Heart right ventricle (tissue), 16 donors: ENCODE measurements at regions not wholly inside any gene's neighbourhood (a gene's known extent, or its start where the extent isn't known, plus 50 kb on each side); places are given as distances from the start of the nearest gene placed in this dataset.

Source experiments
- ATAC-seq, 8 donors: fragments of 200-7000 bp; cut with Tn5 transposase; one replicate each; pipeline ENCODE4 v1.9.1; 2020; ENCODE audit warnings: mild to moderate bottlenecking in 8 of 8, moderate library complexity in 8 of 8, moderate number of reproducible peaks in 1 of 8
- DNase-seq, 2 donors: peaks; one replicate each; pipeline ENCODE4 v3.0.0-alpha.2; 2020
- H3K27ac ChIP-seq, 10 donors: fragments of 200-600 bp; sonication (generic) in 2 of 10; one replicate each; pipeline versions ENCODE4 v1.5.0 to v1.8.0; 2020 to 2022; ENCODE audit warnings: mild to moderate bottlenecking in 3 of 10
- H3K27me3 ChIP-seq, 7 donors: fragments of 200-600 bp; one replicate each; pipeline ENCODE4 v1.8.0; 2021 to 2022; ENCODE audit warnings: mild to moderate bottlenecking in 2 of 7
- H3K36me3 ChIP-seq, 9 donors: fragments of 200-600 bp; sonication (generic) in 1 of 9; one replicate each; pipeline versions ENCODE4 v1.5.0 to v1.8.0; 2020 to 2022; ENCODE audit warnings: mild to moderate bottlenecking in 2 of 9
- H3K4me1 ChIP-seq, 9 donors: fragments of 200-600 bp; sonication (generic) in 1 of 9; one replicate each; pipeline versions ENCODE4 v1.5.0 to v1.8.0; 2020 to 2022; ENCODE audit warnings: mild to moderate bottlenecking in 4 of 9
- H3K4me3 ChIP-seq, 10 donors: fragments of 200-600 bp; sonication (generic) in 2 of 10; one replicate each; pipeline versions ENCODE4 v1.5.0 to v1.8.0; 2020 to 2022; ENCODE audit warnings: mild to moderate bottlenecking in 7 of 10, moderate library complexity in 2 of 10
- H3K9me3 ChIP-seq, 11 donors: fragments of 200-600 bp in 10 of 11; sonication (generic) in 2 of 11; one replicate each; pipeline versions ENCODE4 v1.5.0 to v1.8.0; 2013 to 2022; ENCODE audit warnings: mild to moderate bottlenecking in 2 of 11, control low read depth in 1 of 11, moderate library complexity in 1 of 11
- WGBS, 2 donors: extraction: QIAGEN DNeasy Blood & Tissue Kit; methylation state at CpG; one replicate each; pipeline ENCODE4 v1.1.7; 2013; ENCODE audit warnings: inconsistent platforms in 1 of 2; 5-methylcytosine and 5-hydroxymethylcytosine counted together
- intact Hi-C, 10 donors: fragments of 100-400 bp; cut with DNase I; formaldehyde crosslinking; loops; one replicate each; pipeline versions ENCODE4 v1.11.1 to v1.14.2; 2022
- TF ChIP-seq, protein P1 (sequence below), 9 donors: fragments of 200-600 bp; sonication (generic) in 2 of 9; IDR thresholded peaks; one replicate each; pipeline versions ENCODE4 v1.5.0 to v1.8.0; 2021 to 2022; ENCODE audit warnings: antibody characterized with exemption in 9 of 9, mild to moderate bottlenecking in 5 of 9, moderate library complexity in 1 of 9
- donor health status: Arrhythmogenic right ventricular cardiomyopathy.
- donor health status: ischemic (EF 13 %, LVEDD 7.1; RV severe dilation, severe dysfunction).
- donor health status: healthy with polysubstance abuse.
- donor health status: DM: no; HTN: yes; CAD: no.
- donor health status: DM: no; HTN: no; CAD: no.
- donor health status: ischemic (EF 25% LVEDD 6.9; RV normal size, moderate dysfunction).
- donor health status: ischemic (EF 25% LVEDD 5.7; RV mildly dilated, moderate dysfunction).
- donor health status: healthy.
- donor health status: DM: yes; HTN: yes; CAD: no.
- donor health status: Ischemic cardiomyopathy.
- donor health status: ischemic (EF 35%, LVEDD 5.7; RV mildly dilated, moderate dysfunction).
- donor health status: nonischemic (EF 11% LVEDD 7.7; RV severe dilation, severe dysfunction).
- donor health status: DM: yes; HTN: yes; CAD: no.
- donor health status: PGD.
- donor health status: ischemic (EF 29% LVEDD 5.4; RV normal size, mild dysfunction).
- donor health status: nonischemic (EF 23%, LVEDD 6.1; RV moderate dilation, normal function).

DNA sequence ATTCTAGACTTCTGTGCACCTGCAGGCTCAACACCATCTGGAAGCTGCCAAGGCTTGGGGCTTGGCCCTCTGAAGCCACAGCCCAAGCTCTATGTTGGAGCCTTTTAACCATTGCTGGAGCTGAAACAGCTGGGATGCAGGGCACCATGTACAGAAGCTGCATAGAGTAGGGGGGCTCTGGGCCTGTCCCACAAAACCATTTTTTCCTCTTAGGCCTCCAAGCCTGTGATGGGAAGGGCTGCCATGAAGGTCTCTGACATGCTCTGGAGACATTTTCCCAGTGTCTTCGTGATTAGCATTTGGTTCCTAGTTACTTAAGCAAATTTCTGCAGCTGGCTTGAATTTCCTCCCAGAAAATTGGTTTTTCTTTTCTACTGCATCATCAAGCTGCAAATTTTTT is 999.3 kb upstream of the GRIA3 start:
- intact Hi-C loops, result no loop called here
- no peak overlapping the region for H3K4me3 ChIP-seq
- no peaks in the 10 kb centered on the region for H3K4me1 ChIP-seq
- H3K9me3 ChIP-seq, result peaks cover 0 to 13% (median 0%) of the 10 kb centered on the region in 11 donors
- H3K36me3 ChIP-seq, result no peaks in the 10 kb centered on the region
- no peak for ATAC-seq
- WGBS, 2 donors, result 40 to 60% methylated on average over 1 of the region's 1 CpG
- TF ChIP-seq, protein P1, sequence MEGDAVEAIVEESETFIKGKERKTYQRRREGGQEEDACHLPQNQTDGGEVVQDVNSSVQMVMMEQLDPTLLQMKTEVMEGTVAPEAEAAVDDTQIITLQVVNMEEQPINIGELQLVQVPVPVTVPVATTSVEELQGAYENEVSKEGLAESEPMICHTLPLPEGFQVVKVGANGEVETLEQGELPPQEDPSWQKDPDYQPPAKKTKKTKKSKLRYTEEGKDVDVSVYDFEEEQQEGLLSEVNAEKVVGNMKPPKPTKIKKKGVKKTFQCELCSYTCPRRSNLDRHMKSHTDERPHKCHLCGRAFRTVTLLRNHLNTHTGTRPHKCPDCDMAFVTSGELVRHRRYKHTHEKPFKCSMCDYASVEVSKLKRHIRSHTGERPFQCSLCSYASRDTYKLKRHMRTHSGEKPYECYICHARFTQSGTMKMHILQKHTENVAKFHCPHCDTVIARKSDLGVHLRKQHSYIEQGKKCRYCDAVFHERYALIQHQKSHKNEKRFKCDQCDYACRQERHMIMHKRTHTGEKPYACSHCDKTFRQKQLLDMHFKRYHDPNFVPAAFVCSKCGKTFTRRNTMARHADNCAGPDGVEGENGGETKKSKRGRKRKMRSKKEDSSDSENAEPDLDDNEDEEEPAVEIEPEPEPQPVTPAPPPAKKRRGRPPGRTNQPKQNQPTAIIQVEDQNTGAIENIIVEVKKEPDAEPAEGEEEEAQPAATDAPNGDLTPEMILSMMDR (IDR thresholded peaks at IDR 0.05), result no peak
- no peak overlapping the region for H3K27ac ChIP-seq
- DNase-seq, result no peak
- no peaks in the 10 kb centered on the region for H3K27me3 ChIP-seq

DNA sequence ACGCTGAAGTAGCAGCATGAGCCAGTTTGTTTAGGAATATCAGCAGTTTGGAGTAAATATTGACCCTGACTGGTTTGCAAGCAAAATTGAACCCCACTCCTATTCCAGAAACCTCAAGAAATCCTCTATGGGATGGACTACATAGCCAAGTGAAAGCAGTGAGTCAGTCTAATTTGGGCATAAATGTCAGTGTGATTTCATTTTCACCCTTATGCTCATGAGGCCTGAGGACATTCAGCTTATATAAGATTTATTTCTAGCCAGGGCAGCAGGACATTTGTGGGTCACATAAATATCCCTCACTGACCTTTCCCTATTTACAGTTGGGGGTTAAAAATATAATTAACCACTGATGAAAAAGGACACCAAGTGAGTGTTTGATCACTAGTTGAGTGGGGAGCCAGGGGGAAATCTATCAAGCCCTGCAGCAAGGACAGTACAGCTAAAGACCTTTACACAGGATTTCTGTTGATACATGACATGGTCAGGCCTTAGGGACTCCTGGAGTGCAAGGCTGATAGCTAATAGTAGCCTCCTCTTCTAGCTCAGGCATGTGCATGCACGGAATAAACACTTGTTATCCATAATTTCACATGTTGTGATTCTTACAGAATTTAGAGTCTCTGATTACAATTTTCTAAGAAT is 996.9 kb upstream of the GRIA3 start:
- Histone ChIP-seq H3K4me1 (no peaks in the 10 kb centered on the region), H3K27me3 (no peaks in the 10 kb centered on the region), H3K36me3 (no peaks in the 10 kb centered on the region), H3K9me3 (peaks cover 0 to 13% (median 0%) of the 10 kb centered on the region in 11 donors), H3K27ac (peak overlapping the region in 1 of 10 donors; percentile 22), H3K4me3 (no peak overlapping the region)
- WGBS, 2 donors, result 57 to 62% methylated on average over 2 of the region's 2 CpGs
- TF ChIP-seq, protein P1 (IDR thresholded peaks at IDR 0.05), result no peak
- ATAC-seq (peak in 4 of 8 donors; percentile 44 to 67 (median 64)), DNase-seq (no peak)
- intact Hi-C loops, result no loop called here

DNA sequence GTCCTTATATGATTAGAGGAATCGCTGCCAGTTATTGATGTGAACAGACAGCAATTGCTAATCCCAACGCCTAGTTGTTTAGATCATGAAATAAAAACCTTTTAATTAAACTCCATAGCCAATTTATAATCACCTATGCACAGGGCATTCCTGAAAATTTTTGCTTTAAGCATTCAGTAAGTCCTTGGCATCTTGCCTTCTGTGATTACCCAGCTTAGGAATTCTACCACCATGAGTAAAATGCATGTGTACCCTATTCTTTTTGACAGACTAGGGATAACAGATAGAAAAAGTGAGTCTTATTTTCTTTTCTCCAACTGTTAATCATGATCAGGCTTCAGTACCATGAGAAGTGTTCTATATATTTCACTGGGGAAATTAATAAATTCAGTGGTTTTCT is 995.3 kb upstream of the GRIA3 start:
- H3K4me3 ChIP-seq, result no peak overlapping the region
- H3K27me3 ChIP-seq, result no peaks in the 10 kb centered on the region
- no peaks in the 10 kb centered on the region for H3K4me1 ChIP-seq
- 81 to 82% methylated on average over 2 of the region's 2 CpGs for WGBS, 2 donors
- TF ChIP-seq, protein P1 (IDR thresholded peaks at IDR 0.05), result no peak
- ATAC-seq (no peak), DNase-seq (no peak)
- no peaks in the 10 kb centered on the region for H3K36me3 ChIP-seq
- intact Hi-C loops, result no loop called here
- H3K9me3 ChIP-seq, result peaks cover 0 to 11% (median 0%) of the 10 kb centered on the region in 11 donors
- H3K27ac ChIP-seq, result no peak overlapping the region

DNA sequence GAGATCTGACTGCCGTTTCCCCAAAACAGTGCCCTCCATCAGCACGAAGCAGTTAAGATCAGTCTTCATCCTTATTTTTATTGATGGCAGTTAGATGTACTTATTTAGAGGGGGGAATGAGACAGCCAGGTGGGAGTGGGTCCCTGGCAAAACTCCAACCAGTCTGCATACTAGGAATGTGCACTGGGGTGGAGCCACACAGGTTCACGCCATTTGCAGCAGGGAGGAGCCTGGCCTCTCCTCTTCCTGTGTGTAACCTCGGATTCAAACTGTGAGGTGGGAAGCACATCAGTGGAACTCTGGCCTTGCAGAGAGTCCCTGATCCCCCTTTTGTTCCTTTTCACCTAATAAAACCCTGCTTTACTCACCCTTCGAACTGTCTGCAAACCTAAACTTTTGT is 987.7 kb upstream of the GRIA3 start:
- intact Hi-C loops, result no loop called here
- DNase-seq (no peak), ATAC-seq (no peak)
- Histone ChIP-seq H3K4me3 (no peak overlapping the region), H3K27ac (no peak overlapping the region), H3K4me1 (no peaks in the 10 kb centered on the region), H3K27me3 (no peaks in the 10 kb centered on the region), H3K36me3 (no peaks in the 10 kb centered on the region), H3K9me3 (no peaks in the 10 kb centered on the region)
- WGBS, 2 donors, result 53 to 61% methylated on average over 5 of the region's 5 CpGs
- TF ChIP-seq, protein P1 (IDR thresholded peaks at IDR 0.05), result no peak
